GM19468 (cell line): ENCODE measurements at regions not wholly inside any gene's neighbourhood (a gene's known extent, or its start where the extent isn't known, plus 50 kb on each side); places are given as distances from the start of the nearest gene placed in this dataset.

Source experiments
- ATAC-seq: cut with Tn5 transposase; IDR thresholded peaks from one replicate; pipeline ENCODE4 v1.9.1; 2021; ENCODE audit warnings: mild to moderate bottlenecking, moderate library complexity, moderate number of reproducible peaks; ENCODE audit not compliant: unreplicated experiment; ENCODE audit errors: extremely low read depth

- ATAC-seq = no peak
Measured at GRCh38 chr16:86302421-86303109, 207.8 kb upstream of the FOXF1 start.

DNA sequence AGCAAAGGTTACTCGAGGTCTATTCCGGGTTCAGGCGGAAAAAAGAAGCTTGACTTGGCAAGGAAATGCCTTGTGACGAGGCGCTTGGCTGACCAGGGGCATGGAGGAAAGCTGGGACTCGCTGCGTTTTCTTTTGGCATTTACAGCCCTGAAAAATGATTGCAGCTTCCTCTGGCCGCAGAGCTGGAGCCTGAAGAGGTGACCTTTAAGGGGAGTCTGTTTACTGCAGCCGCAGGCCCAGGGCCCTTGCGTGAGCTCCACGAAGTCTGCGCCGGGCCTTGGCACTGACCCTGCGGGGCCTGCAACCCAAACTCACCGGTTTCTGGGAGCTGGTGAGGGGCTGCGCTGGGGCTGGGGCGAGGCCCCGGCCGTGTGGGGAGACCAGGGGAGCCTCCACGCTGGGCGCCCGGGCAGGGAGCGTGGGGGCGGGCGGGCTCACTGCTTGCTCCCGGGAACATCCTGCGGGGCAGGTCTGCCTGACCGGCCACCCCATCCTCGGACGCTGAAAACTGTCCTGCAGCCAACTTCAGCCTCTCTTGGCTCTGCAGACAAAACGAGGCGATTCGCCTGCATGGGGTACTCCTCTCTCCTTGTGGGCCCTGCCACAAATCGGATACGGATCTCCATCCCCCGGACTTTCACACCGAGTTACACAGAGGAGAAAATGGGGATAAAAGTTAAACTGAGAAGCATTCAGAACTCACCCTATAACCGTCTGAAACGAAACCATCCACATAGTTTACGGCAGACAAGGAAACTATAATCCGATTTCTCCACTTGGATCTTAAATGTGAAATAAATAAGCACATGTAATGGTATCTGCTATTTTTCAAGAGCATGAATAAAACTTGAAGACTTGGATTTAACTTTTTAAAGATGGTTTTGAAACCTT is 206.3 kb upstream of the FOXF1 start:
- no peak for ATAC-seq

- ATAC-seq = no peak
Measured at GRCh38 chr16:86304868-86305267, 205.5 kb upstream of the FOXF1 start.

- no peak for ATAC-seq
Measured at GRCh38 chr16:86305440-86305839, 204.9 kb upstream of the FOXF1 start.

GRCh38 chr16:86306011-86306644 is 204.2 kb upstream of the FOXF1 start:
- ATAC-seq = no peak

GRCh38 chr16:86306811-86307513 is 203.4 kb upstream of the FOXF1 start:
- no peak for ATAC-seq

DNA sequence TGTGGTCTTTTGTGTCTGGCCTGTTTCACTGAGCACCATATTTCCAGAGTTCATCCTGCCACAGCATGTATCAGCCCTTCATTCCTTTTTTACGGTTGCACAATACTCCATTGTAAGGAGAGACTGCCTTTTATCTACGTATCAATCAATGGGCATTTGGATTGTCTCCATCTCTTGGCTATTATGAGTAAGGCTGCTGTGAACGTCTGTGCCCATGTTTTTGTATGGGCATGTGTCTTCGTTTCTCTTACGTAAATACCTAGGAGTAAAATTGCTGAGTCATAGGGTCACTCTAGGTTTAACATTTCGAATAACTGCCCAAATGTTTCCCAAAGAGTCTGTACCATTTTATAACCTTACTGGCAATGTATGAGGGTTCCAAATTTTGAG is 202.8 kb upstream of the FOXF1 start:
- no peak for ATAC-seq

GRCh38 chr16:86308514-86308913 is 201.8 kb upstream of the FOXF1 start:
- no peak for ATAC-seq

DNA sequence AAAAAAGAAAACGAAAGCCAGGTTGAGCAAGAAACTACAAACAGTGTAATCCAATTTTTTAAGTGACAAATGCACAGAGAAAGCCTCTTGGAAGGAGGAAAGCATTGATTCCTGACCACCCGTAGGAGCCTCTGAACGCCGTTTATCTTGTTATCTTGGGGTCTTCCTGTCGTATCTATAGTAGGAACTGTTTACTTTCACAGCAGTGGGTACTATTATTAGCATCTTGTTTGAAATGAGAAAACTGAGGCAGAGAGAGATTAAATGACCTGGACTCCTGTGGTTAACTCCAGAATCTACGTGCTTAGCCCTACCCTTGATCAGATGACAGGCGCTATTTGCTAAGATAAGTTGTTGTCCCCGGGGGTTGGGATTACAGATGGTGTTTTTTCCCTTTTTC is 196.7 kb upstream of the FOXF1 start:
- no peak for ATAC-seq

DNA sequence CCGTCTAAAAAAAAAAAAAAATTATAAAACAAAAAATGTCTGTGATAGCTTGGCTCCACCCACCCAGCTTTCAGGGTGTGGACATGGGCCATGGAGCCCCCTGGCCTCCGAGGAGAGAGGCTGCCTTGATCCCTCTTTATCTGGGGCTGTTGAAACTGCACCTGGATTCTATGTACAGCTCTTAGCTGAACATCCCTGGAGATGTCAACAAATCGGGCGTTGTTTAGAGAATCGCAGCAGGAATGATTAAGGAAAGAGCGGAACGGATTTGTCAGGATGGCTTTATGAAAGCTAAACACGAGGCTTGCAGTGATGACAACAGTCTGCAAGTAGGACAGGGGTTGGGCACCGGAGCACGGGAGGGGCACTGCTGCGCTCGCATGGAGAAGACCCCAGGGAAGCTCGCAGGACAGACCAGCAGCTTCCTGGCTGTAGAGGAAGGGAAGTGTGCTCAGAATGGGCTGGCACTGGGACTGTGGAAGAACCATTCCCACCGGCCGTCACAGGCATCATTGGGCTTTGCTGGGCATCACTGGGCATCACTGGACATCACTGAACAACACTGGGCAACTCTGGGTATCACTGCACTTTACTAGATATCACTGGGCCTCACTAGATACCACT is 195.8 kb upstream of the FOXF1 start:
- no peak for ATAC-seq

- ATAC-seq = no peak
Measured at GRCh38 chr16:86316967-86317812, 193.1 kb upstream of the FOXF1 start.

DNA sequence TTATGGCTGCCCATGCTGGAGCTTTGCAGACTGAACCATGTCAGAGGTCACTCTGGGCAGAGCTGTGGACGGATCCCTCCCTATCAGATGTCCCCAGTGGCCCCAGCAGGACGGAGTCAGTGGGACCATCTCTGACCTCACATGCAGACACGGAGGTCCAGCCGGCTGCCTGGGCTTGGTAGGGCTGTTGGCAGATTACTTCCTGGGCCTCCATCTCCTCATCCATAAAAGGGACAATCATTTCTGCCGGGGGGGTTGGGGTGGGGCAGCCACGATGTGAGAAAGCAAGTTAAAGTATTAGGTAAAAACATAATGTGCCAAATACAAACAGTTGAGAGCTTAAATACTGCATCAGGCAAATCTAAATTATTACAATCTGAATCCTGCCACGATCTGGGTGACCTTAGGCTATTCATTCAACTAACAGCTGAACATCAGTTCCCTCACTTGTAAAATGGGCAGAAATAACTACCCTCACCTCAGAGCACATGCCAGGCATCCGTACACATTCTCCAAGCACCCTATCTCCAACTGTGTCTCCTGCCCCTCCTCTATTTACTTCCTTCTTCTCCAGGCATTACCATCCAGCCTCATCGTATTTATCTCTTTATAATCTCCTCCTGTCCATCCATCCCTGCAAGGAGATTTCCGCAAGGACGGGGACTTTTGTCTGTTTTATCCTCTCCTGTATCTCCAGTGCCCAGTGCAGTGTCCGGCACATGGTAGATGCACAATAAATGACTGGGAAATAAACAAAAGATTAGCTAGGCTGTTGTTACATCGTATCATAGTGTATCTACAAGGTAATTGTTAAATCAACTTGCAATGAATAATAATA is 192.3 kb upstream of the FOXF1 start:
- ATAC-seq = no peak

GRCh38 chr16:86319585-86320236 is 190.6 kb upstream of the FOXF1 start:
- ATAC-seq = no peak

DNA sequence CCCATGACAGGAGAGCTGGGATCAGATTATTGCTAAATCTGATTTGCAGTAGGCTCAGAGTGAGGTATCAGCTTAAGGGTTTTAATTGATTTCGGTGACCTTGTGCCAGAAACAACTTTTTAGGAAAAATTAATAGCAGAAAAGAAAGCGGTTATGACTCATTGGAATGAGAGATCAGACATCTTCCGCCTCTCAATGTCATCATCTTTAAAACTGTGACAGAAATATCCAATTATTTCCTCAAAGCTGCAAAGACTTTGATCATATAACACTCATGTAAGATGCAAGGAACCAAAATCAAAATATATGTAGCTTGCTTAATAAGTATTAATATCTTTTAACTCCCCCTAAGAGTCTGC is 190.1 kb upstream of the FOXF1 start:
- no peak for ATAC-seq

DNA sequence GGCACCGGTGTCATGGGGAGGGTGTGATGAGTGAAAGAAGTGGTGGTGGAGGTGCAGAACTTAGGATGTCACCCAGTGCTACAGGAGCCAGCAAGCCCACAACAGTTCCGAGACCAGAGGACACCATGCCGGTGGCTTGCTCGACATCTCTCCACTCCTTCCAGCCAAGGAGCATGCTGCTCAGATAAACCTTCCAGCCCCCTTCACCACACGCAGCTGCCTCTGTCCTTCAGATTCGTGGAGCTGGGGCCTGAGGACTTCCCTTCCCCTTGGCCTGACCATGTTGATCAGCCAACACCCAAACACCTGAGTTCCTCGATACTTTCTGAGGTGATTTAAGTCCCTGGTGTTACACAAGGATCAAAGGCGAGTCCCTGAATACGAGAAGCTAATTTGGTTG is 188.8 kb upstream of the FOXF1 start:
- ATAC-seq = no peak

DNA sequence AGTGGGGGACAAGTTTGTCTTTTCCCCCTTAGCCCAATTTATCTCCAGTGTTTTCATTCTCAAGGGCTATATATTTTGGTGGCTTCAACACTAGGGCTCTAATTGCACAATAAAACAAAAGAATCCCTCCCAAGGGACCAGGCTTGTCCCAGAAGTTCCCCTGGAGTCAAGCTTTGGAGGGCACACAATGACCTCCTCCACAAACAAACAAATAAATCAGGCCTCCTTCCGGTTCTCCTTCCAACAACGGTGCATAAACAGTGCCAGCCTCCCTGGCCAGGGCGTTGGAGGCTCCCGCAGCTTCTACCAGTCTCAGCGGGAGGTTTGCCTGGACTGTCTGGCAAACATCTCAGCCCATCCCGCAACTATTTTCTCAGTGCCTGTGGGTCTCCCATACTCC is 188.0 kb upstream of the FOXF1 start:
- ATAC-seq = no peak

GRCh38 chr16:86322806-86323205 is 187.5 kb upstream of the FOXF1 start:
- ATAC-seq = no peak

- ATAC-seq = no peak
Measured at GRCh38 chr16:86324320-86324719, 186.0 kb upstream of the FOXF1 start.
